GM18858 (cell line): ENCODE measurements at regions not wholly inside any gene's neighbourhood (a gene's known extent, or its start where the extent isn't known, plus 50 kb on each side); places are given as distances from the start of the nearest gene placed in this dataset.
"Not testable (repeated sequence)": the region's sequence is repeated elsewhere in the genome, so short reads cannot be mapped to it uniquely, and the experiment has no call there.

Source experiments
- ATAC-seq: cut with Tn5 transposase; IDR thresholded peaks from one replicate; pipeline ENCODE4 v1.9.1; 2021; ENCODE audit not compliant: unreplicated experiment

DNA sequence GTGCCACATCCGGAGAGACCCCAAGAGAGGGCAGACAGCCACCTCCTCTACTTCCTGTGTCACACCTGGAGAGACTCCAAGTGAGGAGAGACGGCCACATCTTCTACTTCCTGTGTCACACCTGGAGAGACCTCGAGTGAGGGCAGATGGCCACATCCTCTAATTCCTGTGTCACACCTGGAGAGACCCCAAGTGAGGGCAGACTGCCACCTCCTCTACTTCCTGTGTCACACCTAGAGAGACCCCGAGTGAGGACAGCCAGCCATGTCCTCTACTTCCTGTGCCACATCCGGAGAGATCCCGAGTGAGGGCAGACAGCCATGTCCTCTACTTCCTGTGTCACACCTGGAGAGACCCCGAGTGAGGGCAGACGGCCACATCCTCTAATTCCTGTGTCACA, 150.7 kb upstream of the CDH4 start:
- not testable (repeated sequence) for ATAC-seq

DNA sequence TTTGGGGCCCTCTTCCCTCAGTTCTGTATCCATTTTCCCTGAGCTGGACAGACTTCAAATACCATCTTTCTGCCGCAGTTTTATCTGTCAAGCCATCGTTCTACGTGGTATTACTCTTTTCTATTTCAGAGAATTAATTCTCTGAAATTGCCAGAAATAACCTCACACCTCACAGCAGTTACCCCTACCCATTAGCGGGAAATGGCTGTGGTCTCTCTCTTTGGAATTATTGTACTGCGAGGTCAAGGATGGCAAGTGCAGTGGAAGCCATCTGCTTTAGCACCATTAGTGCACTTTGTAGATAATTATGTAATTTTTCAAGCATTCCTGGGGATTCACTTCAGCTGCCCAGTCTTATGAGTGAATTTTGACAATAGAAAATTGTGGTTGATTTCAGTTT, 147.8 kb upstream of the CDH4 start:
- ATAC-seq, result no peak

- ATAC-seq, result no peak
Observed at GRCh38 chr20:61105395-61105794, 146.7 kb upstream of the CDH4 start.

DNA sequence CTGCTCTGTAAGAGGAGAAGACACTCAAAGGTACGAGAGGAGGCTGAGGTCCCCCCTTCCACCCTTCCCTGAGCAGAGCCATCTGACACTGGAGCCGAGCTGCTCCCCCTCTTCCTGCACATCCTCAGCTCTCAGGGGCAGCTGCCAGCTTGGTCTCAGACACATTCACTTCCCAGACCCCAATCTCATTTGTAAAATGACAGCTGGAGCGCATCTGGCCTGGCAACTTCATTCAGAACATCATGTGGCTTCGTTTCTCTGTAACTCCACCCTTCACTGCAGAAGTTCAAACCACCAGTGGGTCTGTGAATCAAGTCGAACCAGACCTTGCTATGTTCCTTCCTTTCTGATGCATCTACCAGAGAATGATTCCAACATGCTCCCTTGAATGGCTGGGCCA, 145.6 kb upstream of the CDH4 start:
- no peak for ATAC-seq

GRCh38 chr20:61109221-61109805, 142.7 kb upstream of the CDH4 start:
- no peak for ATAC-seq

DNA sequence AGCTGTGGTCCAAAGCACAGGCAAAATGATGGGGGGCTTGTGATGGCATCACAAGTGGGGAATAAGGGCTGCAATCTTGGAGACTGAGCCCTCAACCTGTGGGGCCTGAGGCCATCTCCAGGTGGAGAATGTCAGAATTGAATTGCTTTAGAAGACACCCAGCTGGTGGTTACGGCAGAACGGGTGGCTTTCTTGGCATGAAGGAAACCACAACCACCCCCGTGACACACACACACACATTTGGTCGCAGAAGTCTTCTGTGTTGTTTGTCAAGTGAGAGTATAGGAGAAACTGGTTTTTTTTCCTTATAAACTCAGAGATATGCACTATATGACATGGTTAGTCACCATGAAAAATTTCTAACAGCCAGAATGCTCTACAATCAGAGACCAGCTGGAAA, 139.5 kb upstream of the CDH4 start:
- ATAC-seq, result no peak

DNA sequence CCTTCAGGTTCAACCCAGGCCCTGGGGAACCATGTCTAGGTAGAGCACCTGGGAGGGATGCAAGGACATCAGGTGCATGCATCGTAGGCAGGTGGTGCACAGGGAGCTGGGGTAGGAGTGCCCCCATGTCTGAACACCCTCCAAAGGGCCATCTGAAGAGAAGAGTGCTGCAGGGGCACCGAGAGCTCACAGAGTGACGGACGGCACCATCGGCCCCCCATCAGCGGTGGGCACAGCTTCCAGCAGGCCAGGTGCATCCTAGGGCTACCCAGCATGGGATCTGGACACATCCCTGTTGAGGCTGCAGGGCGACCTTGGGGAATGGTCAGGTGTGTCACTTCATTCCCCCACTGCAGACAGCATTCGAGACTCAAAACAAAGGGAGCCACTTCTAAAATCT, 138.3 kb upstream of the CDH4 start:
- ATAC-seq, result no peak

- no peak for ATAC-seq
Observed at GRCh38 chr20:61114493-61115175, 137.4 kb upstream of the CDH4 start.

GRCh38 chr20:61115364-61116065, 136.5 kb upstream of the CDH4 start:
- ATAC-seq, result no peak

- no peak for ATAC-seq
Observed at GRCh38 chr20:61117725-61118124, 134.3 kb upstream of the CDH4 start.

DNA sequence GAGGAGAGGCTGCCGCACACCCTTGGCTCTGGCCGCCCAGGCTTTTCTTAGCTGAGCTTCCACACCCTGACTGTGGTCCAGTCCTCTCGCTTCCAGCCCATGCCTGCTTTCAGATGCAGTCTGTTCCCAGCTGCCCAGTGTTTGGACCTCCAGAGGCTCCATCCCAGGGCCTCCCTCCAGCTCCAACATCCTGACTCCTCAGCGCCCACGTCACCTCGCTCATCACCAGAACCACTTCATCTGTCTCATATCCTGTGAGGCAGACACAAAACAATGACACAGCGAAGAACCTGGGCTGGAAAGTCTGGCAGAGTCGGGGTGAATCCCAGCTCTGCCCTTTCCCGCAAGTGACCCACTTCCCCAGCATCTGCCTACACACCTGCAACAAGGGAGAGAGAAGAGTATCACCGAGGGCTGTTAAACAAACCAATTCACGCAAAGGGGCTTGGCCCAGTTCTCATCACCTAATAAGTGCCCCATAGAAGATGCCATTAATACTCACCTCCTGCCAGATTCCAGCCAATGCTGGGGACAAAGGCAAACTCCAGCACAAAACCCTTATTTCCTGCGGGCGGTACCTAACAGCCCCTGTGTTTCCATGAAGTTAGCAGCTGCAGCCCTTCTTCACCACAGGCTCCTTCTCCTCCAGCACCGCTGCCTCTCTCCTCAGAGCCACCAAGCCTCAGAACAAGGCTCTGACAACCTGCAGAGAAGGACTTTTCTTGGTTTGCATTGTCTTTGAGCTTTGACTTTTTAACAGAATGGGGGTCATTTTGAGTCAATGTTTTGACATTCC, 133.4 kb upstream of the CDH4 start:
- ATAC-seq, result no peak

DNA sequence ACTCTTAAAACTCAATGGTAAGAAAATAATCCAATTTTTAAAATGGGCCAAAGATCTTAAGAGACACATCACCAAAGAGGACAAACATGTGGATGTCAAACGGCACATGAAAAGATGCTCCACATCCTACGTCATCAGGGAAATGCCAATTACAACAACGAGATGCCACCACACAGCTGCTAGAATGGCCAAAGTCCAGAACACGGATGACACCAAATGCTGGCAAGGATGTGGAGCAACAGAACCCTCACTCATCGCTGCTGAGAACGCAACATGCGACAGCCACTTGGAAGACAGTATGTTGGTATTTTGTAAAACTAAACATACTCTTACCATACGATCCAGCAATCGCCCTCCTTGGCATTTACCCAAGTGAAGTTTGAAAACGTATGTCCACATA, 132.8 kb upstream of the CDH4 start:
- no peak for ATAC-seq

- ATAC-seq, result no peak
Observed at GRCh38 chr20:61119794-61120410, 132.2 kb upstream of the CDH4 start.

GRCh38 chr20:61120595-61121515, 131.2 kb upstream of the CDH4 start:
- ATAC-seq, result no peak

- no peak for ATAC-seq
Observed at GRCh38 chr20:61121661-61122060, 130.4 kb upstream of the CDH4 start.

GRCh38 chr20:61123286-61123685, 128.8 kb upstream of the CDH4 start:
- no peak for ATAC-seq

DNA sequence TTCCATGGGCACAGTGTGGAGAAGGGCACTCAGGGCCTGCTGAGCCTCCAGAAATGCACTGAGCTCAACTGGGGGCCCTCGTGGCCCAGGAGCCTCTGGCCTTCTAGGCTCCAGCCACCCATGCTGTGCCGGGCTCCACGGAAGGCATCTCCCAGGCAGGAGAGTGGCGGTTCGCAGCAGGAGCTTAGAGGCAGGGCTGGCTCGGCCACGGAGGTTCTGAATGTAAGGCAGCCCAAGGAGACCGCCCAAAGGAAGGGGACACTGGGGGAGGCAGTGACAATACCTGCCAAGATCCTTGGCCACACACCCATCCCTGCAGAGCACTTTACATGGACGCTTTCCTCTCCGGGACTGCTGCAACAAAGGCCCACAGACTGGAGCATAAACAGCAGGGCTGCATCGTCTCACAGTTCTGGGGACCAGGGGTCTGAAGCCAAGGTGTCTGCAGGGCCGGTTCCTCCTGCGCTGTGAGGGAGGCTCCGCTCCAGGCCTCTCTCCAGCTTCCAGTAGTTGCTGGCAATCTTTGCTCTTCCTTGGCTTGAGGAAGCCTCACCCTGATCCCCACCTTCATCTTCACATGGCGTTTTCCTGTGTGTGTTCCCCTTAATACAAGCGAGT, 128.2 kb upstream of the CDH4 start:
- ATAC-seq, result no peak

DNA sequence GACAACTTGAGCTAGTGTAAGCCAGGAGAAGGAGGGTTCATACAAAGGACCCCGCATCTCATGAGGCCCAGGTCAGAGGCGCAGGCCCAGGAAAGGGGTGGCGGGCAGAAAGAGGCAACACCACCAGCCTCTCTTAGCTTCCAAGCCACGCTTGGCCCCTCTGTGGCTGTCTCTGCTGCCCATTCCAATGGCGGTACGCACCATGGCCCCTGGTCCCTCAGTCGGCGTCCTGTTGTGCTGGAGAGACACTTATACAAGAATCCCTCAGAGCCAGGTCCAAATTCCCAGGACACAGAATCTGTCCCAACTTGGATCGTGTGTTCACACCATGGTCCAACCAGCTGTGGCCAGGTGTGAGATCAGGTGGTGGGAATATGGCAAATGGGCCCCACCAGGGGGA, 127.0 kb upstream of the CDH4 start:
- no peak for ATAC-seq

- ATAC-seq, result no peak
Observed at GRCh38 chr20:61125546-61126180, 126.4 kb upstream of the CDH4 start.
